ENCODE measurements at regions not wholly inside any gene's neighbourhood (a gene's known extent, or its start where the extent isn't known, plus 50 kb on each side); places are given as distances from the start of the nearest gene placed in this dataset.

DNA sequence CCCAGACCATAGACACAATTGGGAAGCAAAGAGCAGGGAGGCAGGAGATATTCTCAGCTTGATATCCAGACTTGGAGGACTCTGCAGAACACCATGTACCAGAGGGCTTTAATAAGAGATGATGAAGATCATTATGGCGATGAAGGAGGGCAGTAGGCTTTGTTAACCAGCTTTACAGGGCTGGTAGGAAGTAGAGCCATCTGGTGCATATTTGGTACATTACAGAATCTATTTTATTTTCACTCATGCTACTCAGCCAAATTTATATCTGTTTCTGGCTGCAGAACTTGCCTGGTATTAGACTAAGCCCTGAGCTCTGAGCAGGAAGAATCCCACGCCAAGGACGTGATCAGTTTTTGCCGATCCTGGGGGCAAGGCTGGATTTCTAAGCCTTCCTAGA, 61.8 kb upstream of the SYT6 start:
- H3K4me3 ChIP-seq = no peak overlapping the region
- 51 to 63% methylated on average over 4 of the region's 4 CpGs for WGBS, 2 donors
- FAIRE-seq (no peak), DNase-seq (no peak), ATAC-seq (peak; percentile 15 to 71 (median 26))
- TF ChIP-seq, protein P1, sequence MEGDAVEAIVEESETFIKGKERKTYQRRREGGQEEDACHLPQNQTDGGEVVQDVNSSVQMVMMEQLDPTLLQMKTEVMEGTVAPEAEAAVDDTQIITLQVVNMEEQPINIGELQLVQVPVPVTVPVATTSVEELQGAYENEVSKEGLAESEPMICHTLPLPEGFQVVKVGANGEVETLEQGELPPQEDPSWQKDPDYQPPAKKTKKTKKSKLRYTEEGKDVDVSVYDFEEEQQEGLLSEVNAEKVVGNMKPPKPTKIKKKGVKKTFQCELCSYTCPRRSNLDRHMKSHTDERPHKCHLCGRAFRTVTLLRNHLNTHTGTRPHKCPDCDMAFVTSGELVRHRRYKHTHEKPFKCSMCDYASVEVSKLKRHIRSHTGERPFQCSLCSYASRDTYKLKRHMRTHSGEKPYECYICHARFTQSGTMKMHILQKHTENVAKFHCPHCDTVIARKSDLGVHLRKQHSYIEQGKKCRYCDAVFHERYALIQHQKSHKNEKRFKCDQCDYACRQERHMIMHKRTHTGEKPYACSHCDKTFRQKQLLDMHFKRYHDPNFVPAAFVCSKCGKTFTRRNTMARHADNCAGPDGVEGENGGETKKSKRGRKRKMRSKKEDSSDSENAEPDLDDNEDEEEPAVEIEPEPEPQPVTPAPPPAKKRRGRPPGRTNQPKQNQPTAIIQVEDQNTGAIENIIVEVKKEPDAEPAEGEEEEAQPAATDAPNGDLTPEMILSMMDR (IDR thresholded peaks at IDR 0.05) = no peak
- H3K27ac ChIP-seq = no peak overlapping the region
- no peaks in the 10 kb centered on the region for H3K9me3 ChIP-seq
- H3K4me1 ChIP-seq = peaks cover 0 to 3% (median 0%) of the 10 kb centered on the region in 3 donors
- intact Hi-C loops (cut with DNase I) = no loop called here
- no peaks in the 10 kb centered on the region for H3K36me3 ChIP-seq
- H3K27me3 ChIP-seq = no peaks in the 10 kb centered on the region

DNA sequence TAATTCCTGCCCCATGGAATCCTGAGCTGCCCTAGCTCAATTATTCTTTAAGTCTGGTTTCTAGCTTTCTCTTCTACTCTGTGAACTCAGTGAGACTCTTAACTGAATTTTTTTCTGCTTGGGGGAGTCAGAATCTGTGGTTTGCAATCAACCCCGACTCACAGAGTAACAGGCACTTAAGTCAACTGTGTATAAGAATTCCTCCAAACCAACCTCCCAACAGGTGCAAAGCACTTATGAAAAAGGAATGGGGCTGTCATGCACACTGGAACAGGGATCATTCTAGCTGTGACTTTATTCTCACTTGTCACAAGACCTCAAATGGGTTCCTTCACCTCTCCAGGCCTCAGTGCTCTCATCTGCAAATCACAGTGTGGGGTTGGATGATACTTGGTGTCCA, 60.3 kb upstream of the SYT6 start:
- WGBS, 2 donors = 73 to 84% methylated on average over 1 of the region's 1 CpG
- peaks cover 0 to 3% (median 0%) of the 10 kb centered on the region in 3 donors for H3K4me1 ChIP-seq
- TF ChIP-seq, protein P1 (IDR thresholded peaks at IDR 0.05) = no peak
- DNase-seq (no peak), ATAC-seq (no peak), FAIRE-seq (no peak)
- no peak overlapping the region for H3K4me3 ChIP-seq
- no peaks in the 10 kb centered on the region for H3K36me3 ChIP-seq
- no peaks in the 10 kb centered on the region for H3K9me3 ChIP-seq
- H3K27me3 ChIP-seq = no peaks in the 10 kb centered on the region
- intact Hi-C loops (cut with DNase I) = no loop called here
- H3K27ac ChIP-seq = no peak overlapping the region

DNA sequence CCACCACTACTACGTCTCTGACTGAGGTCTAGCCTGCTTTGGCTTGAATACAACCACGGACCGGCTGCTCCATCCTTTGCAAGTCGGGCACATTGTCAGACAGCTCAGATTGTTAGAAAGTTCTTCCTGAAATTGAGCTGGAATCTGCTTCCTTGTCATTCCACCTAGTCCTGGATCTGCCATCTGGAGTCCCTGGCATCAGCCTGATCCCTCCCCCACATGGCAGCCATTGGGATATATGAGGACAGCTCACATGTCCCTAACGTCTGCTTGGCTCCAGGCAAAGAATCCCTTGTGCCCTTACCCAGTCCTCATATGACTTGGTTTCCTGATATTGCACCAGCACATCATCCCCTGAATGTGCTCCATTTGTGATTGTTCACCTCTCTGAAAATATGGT, 56.3 kb upstream of the SYT6 start:
- no peaks in the 10 kb centered on the region for H3K9me3 ChIP-seq
- DNase-seq (no peak), ATAC-seq (no peak), FAIRE-seq (no peak)
- TF ChIP-seq, protein P1 (IDR thresholded peaks at IDR 0.05) = no peak
- no peak overlapping the region for H3K27ac ChIP-seq
- H3K36me3 ChIP-seq = no peaks in the 10 kb centered on the region
- H3K27me3 ChIP-seq = no peaks in the 10 kb centered on the region
- H3K4me3 ChIP-seq = no peak overlapping the region
- intact Hi-C loops (cut with DNase I) = no loop called here
- 62 to 72% methylated on average over 5 of the region's 5 CpGs for WGBS, 2 donors
- H3K4me1 ChIP-seq = no peaks in the 10 kb centered on the region

DNA sequence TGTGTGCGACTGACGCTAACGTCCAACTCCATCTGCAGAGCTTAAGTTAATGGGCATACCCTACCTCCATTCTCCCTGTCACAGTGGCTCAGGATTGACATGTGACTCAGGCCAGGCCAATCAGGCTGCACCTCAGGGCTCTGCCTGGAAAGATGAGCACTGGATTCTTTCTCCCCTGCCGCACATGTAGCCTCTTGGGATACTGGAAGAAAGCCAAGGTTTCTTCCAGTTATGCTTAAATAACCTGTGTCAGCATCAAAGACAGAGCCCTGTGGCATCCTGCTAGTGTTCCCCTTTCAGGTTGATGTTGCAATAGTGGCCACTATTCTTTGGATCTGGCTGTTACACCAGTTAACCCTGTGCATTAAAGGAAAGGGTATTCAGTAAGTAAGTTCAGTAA, 55.0 kb upstream of the SYT6 start:
- Histone ChIP-seq H3K4me1 (no peaks in the 10 kb centered on the region), H3K4me3 (no peak overlapping the region), H3K9me3 (no peaks in the 10 kb centered on the region), H3K27ac (no peak overlapping the region), H3K36me3 (no peaks in the 10 kb centered on the region), H3K27me3 (no peaks in the 10 kb centered on the region)
- DNase-seq (no peak), ATAC-seq (no peak), FAIRE-seq (no peak)
- TF ChIP-seq, protein P1 (IDR thresholded peaks at IDR 0.05) = no peak
- intact Hi-C loops (cut with DNase I) = no loop called here
- WGBS, 2 donors = 73 to 75% methylated on average over 4 of the region's 4 CpGs

- Histone ChIP-seq H3K4me1 (no peaks in the 10 kb centered on the region), H3K36me3 (no peaks in the 10 kb centered on the region), H3K4me3 (no peak overlapping the region), H3K27ac (no peak overlapping the region), H3K9me3 (no peaks in the 10 kb centered on the region), H3K27me3 (no peaks in the 10 kb centered on the region)
- intact Hi-C loops (cut with DNase I) = no loop called here
- WGBS, 2 donors = 60 to 65% methylated on average over 4 of the region's 4 CpGs
- no peak for ATAC-seq
- FAIRE-seq = no peak
- DNase-seq = no peak
- TF ChIP-seq, protein P1 (IDR thresholded peaks at IDR 0.05) = no peak
These were observed 54.4 kb upstream of the SYT6 start for GRCh38 chr1:114208106-114208505.
